Activated naive CD8-positive, alpha-beta T cell treated with anti-CD3 and anti-CD28 coated beads, Interleukin-2, amount 10 ng/mL, durations not matched to agents 7 days and 5 days (primary cell): ENCODE measurements at regions not wholly inside any gene's neighbourhood (a gene's known extent, or its start where the extent isn't known, plus 50 kb on each side); places are given as distances from the start of the nearest gene placed in this dataset.

Experiments
- ATAC-seq: fragments of 150-1000 bp; cut with Tn5 transposase; one replicate; pipeline ENCODE4 v1.10.0; 2021; ENCODE audit warnings: low read depth, moderate library complexity
- POLR2A ChIA-PET: fragments of 350-600 bp; sonication (Branson Sonifier 250); formaldehyde crosslinking; loops from one replicate; lab custom pipeline; 2021; ENCODE audit warnings: antibody characterized with exemption; lab: Charles Lee
- DNase-seq: peaks from one replicate; pipeline ENCODE4 v3.0.0; 2021
- H3K27ac Mint-ChIP-seq: one replicate; pipeline ENCODE4 v1.8.0; 2022; ENCODE audit warnings: mild to moderate bottlenecking, mixed read lengths
- H3K27me3 Mint-ChIP-seq: one replicate; pipeline ENCODE4 v1.8.0; 2022; ENCODE audit warnings: mild to moderate bottlenecking, moderate library complexity, mixed read lengths
- H3K36me3 Mint-ChIP-seq: one replicate; pipeline ENCODE4 v1.8.0; 2021; ENCODE audit warnings: mild to moderate bottlenecking, mixed read lengths
- H3K4me1 Mint-ChIP-seq: one replicate; pipeline ENCODE4 v1.8.0; 2021; ENCODE audit warnings: mixed read lengths
- H3K4me3 Mint-ChIP-seq: one replicate; pipeline ENCODE4 v1.8.0; 2022; ENCODE audit warnings: mild to moderate bottlenecking, moderate library complexity, mixed read lengths
- H3K9me3 Mint-ChIP-seq: one replicate; pipeline ENCODE4 v1.8.0; 2021; ENCODE audit warnings: mixed read lengths

- peak; percentile 76 for ATAC-seq
- POLR2A ChIA-PET, result no interaction called here
- H3K27me3 Mint-ChIP-seq, result peaks cover 12% of the 10 kb centered on the region
- no peaks in the 10 kb centered on the region for H3K36me3 Mint-ChIP-seq
- H3K4me3 Mint-ChIP-seq, result peak overlapping the region; percentile 71
- peaks cover 20% of the 10 kb centered on the region for H3K4me1 Mint-ChIP-seq
- H3K9me3 Mint-ChIP-seq, result peaks cover 2% of the 10 kb centered on the region
- peak; percentile 42 for DNase-seq
- H3K27ac Mint-ChIP-seq, result peak overlapping the region; percentile 77
Observed at GRCh38 chr15:69857686-69858391, 239.9 kb downstream of the TLE3 start.

GRCh38 chr15:69858456-69858855, 239.3 kb downstream of the TLE3 start:
- H3K27me3 Mint-ChIP-seq, result peaks cover 12% of the 10 kb centered on the region
- H3K4me3 Mint-ChIP-seq, result no peak overlapping the region
- POLR2A ChIA-PET, result no interaction called here
- ATAC-seq (no peak), DNase-seq (no peak)
- no peaks in the 10 kb centered on the region for H3K36me3 Mint-ChIP-seq
- no peak overlapping the region for H3K27ac Mint-ChIP-seq
- H3K4me1 Mint-ChIP-seq, result peaks cover 24% of the 10 kb centered on the region
- H3K9me3 Mint-ChIP-seq, result no peaks in the 10 kb centered on the region

- Mint-ChIP-seq H3K9me3 (peaks cover 2% of the 10 kb centered on the region), H3K27me3 (peaks cover 13% of the 10 kb centered on the region), H3K4me1 (peaks cover 24% of the 10 kb centered on the region), H3K27ac (no peak overlapping the region), H3K4me3 (no peak overlapping the region), H3K36me3 (no peaks in the 10 kb centered on the region)
- POLR2A ChIA-PET, result no interaction called here
- ATAC-seq (no peak), DNase-seq (no peak)
Observed at GRCh38 chr15:69859866-69860265, 237.9 kb downstream of the TLE3 start.

- ATAC-seq, result no peak
- H3K4me1 Mint-ChIP-seq, result peaks cover 24% of the 10 kb centered on the region
- POLR2A ChIA-PET, result no interaction called here
- H3K36me3 Mint-ChIP-seq, result no peaks in the 10 kb centered on the region
- peaks cover 14% of the 10 kb centered on the region for H3K27me3 Mint-ChIP-seq
- H3K27ac Mint-ChIP-seq, result no peak overlapping the region
- no peak for DNase-seq
- H3K9me3 Mint-ChIP-seq, result peaks cover 2% of the 10 kb centered on the region
- no peak overlapping the region for H3K4me3 Mint-ChIP-seq
Observed at GRCh38 chr15:69860321-69860720, 237.4 kb downstream of the TLE3 start.

- POLR2A ChIA-PET, result no interaction called here
- ATAC-seq (no peak), DNase-seq (no peak)
- H3K9me3 Mint-ChIP-seq, result peaks cover 2% of the 10 kb centered on the region
- H3K36me3 Mint-ChIP-seq, result no peaks in the 10 kb centered on the region
- H3K4me3 Mint-ChIP-seq, result no peak overlapping the region
- H3K27ac Mint-ChIP-seq, result no peak overlapping the region
- H3K27me3 Mint-ChIP-seq, result peaks cover 14% of the 10 kb centered on the region
- peaks cover 23% of the 10 kb centered on the region for H3K4me1 Mint-ChIP-seq
Observed at GRCh38 chr15:69860921-69861320, 236.8 kb downstream of the TLE3 start.

- no peak overlapping the region for H3K4me3 Mint-ChIP-seq
- H3K27ac Mint-ChIP-seq, result no peak overlapping the region
- no peak for ATAC-seq
- peaks cover 14% of the 10 kb centered on the region for H3K27me3 Mint-ChIP-seq
- POLR2A ChIA-PET, result no interaction called here
- no peak for DNase-seq
- peaks cover 19% of the 10 kb centered on the region for H3K4me1 Mint-ChIP-seq
- no peaks in the 10 kb centered on the region for H3K36me3 Mint-ChIP-seq
- H3K9me3 Mint-ChIP-seq, result peaks cover 2% of the 10 kb centered on the region
Observed at GRCh38 chr15:69861331-69862171, 236.2 kb downstream of the TLE3 start.

GRCh38 chr15:69862540-69862939, 235.2 kb downstream of the TLE3 start:
- Mint-ChIP-seq H3K36me3 (peaks cover 1% of the 10 kb centered on the region), H3K4me3 (no peak overlapping the region), H3K27ac (no peak overlapping the region), H3K4me1 (peaks cover 19% of the 10 kb centered on the region), H3K27me3 (peaks cover 14% of the 10 kb centered on the region), H3K9me3 (peaks cover 2% of the 10 kb centered on the region)
- DNase-seq (no peak), ATAC-seq (no peak)
- POLR2A ChIA-PET, result no interaction called here

GRCh38 chr15:69863446-69863845, 234.3 kb downstream of the TLE3 start:
- Mint-ChIP-seq H3K27me3 (peaks cover 14% of the 10 kb centered on the region), H3K4me1 (peaks cover 15% of the 10 kb centered on the region), H3K36me3 (peaks cover 3% of the 10 kb centered on the region), H3K9me3 (peaks cover 3% of the 10 kb centered on the region), H3K27ac (no peak overlapping the region), H3K4me3 (no peak overlapping the region)
- POLR2A ChIA-PET, result no interaction called here
- no peak for DNase-seq
- ATAC-seq, result no peak

GRCh38 chr15:69865369-69865768, 232.3 kb downstream of the TLE3 start:
- H3K27me3 Mint-ChIP-seq, result peaks cover 11% of the 10 kb centered on the region
- POLR2A ChIA-PET, result no interaction called here
- H3K36me3 Mint-ChIP-seq, result peaks cover 3% of the 10 kb centered on the region
- H3K4me3 Mint-ChIP-seq, result no peak overlapping the region
- ATAC-seq, result no peak
- peaks cover 3% of the 10 kb centered on the region for H3K9me3 Mint-ChIP-seq
- DNase-seq, result no peak
- H3K27ac Mint-ChIP-seq, result no peak overlapping the region
- peaks cover 11% of the 10 kb centered on the region for H3K4me1 Mint-ChIP-seq

GRCh38 chr15:69868756-69869155, 229.0 kb downstream of the TLE3 start:
- ATAC-seq, result no peak
- Mint-ChIP-seq H3K9me3 (peaks cover 13% of the 10 kb centered on the region), H3K27ac (no peak overlapping the region), H3K36me3 (peaks cover 3% of the 10 kb centered on the region), H3K4me3 (no peak overlapping the region), H3K4me1 (peaks cover 7% of the 10 kb centered on the region), H3K27me3 (peaks cover 14% of the 10 kb centered on the region)
- DNase-seq, result no peak
- POLR2A ChIA-PET, result no interaction called here

GRCh38 chr15:69869291-69869690, 228.4 kb downstream of the TLE3 start:
- DNase-seq (no peak), ATAC-seq (no peak)
- Mint-ChIP-seq H3K9me3 (peaks cover 18% of the 10 kb centered on the region), H3K27me3 (peaks cover 14% of the 10 kb centered on the region), H3K4me1 (peaks cover 7% of the 10 kb centered on the region), H3K4me3 (no peak overlapping the region), H3K36me3 (peaks cover 3% of the 10 kb centered on the region), H3K27ac (no peak overlapping the region)
- POLR2A ChIA-PET, result no interaction called here

- Mint-ChIP-seq H3K27ac (no peak overlapping the region), H3K9me3 (peaks cover 17% of the 10 kb centered on the region)
- POLR2A ChIA-PET, result no interaction called here
Observed at GRCh38 chr15:69869881-69870505, 227.7 kb downstream of the TLE3 start.

GRCh38 chr15:69871511-69872134, 226.1 kb downstream of the TLE3 start:
- ATAC-seq, result no peak
- DNase-seq, result no peak

More at GRCh38 chr15:69869881-69870505, 227.7 kb downstream of the TLE3 start:
- DNase-seq (no peak), ATAC-seq (no peak)
- peaks cover 3% of the 10 kb centered on the region for H3K36me3 Mint-ChIP-seq
- H3K27me3 Mint-ChIP-seq, result peaks cover 12% of the 10 kb centered on the region
- H3K4me1 Mint-ChIP-seq, result peaks cover 7% of the 10 kb centered on the region
- no peak overlapping the region for H3K4me3 Mint-ChIP-seq

More at GRCh38 chr15:69871511-69872134, 226.1 kb downstream of the TLE3 start:
- Mint-ChIP-seq H3K36me3 (peaks cover 3% of the 10 kb centered on the region), H3K4me1 (peaks cover 7% of the 10 kb centered on the region), H3K27ac (no peak overlapping the region), H3K4me3 (no peak overlapping the region), H3K27me3 (peaks cover 12% of the 10 kb centered on the region), H3K9me3 (peaks cover 17% of the 10 kb centered on the region)
- POLR2A ChIA-PET, result no interaction called here
